CD4-positive, alpha-beta T cell treated with Interleukin-1 beta for 1 hour (primary cell): ENCODE measurements at regions not wholly inside any gene's neighbourhood (a gene's known extent, or its start where the extent isn't known, plus 50 kb on each side); places are given as distances from the start of the nearest gene placed in this dataset.
"Not testable (repeated sequence)": the region's sequence is repeated elsewhere in the genome, so short reads cannot be mapped to it uniquely, and the experiment has no call there.

Experiments
- DNase-seq, 2 donors: peaks; one replicate each; pipeline ENCODE4 v3.0.0-alpha.2; 2020 to 2022

- DNase-seq, result no peak
These were observed 112.8 kb upstream of the SHB start for GRCh38 chr9:38181866-38182265.

DNA sequence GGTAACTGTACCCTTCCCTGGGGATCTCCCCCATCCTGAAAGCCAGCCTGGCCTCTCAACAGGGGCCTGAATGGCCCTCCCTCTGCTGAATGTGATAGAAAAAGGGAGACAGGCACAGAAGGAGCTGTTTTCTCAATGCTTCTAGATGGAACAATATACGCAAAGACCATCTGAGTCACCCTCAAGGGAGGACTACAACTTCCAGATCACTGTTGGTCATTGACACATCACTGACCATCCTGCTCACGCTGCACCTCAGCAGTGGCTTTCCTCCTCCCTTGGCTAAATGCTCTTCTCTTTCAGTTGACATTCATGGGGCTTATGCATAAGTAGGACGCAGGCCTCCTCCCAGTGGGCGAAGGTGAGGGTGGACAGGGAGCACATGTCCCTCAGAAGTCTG lies 112.2 kb upstream of the SHB start:
- DNase-seq, result no peak

GRCh38 chr9:38180656-38181055 lies 111.6 kb upstream of the SHB start:
- DNase-seq, result no peak

DNA sequence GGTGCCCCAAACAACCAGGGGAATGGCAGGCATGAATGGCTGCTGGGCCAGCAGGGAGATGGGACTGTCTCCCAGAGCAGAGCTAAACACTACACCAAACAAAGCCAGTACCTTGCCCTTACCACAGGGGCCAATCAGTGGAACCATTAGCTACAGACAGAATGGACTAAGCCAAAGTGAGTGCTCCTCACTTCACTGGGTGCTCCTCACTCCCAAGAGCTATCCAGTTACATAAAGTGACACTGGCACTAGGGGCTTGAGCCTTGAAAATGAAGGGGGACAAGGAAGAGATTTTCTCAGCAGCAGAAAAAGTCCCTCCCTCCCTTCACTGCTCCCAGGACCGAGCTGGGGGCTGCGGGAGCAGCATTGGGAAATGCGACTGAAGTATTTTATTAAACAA lies 110.9 kb upstream of the SHB start:
- DNase-seq, result no peak

DNA sequence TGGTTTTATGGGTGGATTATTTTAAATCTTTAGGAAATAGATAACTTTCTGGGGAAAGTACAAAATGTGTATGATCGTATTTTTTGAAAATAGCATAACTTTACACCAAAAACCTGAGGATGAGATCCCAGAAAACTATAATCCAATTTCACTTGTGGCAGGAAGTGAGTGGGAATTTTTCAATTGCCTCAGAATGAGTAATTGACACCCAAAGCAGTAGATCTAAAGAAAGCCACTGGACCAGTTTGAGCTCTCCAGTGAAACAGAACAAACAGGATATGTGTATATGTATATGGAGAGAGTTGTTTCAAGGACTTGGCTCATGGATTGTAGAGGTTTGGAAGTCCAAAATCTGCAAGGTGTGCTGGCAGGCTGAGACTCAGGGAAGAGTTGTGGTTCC lies 109.2 kb upstream of the SHB start:
- no peak for DNase-seq

DNA sequence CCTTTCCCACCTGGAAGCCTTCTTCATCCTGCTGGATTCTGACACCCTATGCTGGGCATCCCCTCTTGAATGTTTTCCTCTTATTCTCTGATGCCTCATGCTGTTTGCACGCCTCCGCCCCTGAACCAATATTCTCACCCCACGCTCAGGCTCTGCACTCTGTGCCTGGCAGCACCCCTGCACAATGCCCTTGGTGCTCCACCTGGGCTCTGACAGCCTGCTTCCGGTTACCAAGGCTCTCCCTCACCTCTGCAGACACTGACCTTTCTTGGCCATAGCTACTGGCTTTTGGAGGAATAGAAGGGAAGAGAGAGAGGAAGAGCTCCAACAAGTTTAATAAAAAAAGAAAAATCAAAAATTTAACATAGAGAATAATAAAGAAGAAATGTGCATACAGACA lies 108.7 kb upstream of the SHB start:
- DNase-seq, result no peak

GRCh38 chr9:38176251-38176650 lies 107.2 kb upstream of the SHB start:
- DNase-seq, result no peak

GRCh38 chr9:38175423-38175822 lies 106.4 kb upstream of the SHB start:
- no peak for DNase-seq

DNA sequence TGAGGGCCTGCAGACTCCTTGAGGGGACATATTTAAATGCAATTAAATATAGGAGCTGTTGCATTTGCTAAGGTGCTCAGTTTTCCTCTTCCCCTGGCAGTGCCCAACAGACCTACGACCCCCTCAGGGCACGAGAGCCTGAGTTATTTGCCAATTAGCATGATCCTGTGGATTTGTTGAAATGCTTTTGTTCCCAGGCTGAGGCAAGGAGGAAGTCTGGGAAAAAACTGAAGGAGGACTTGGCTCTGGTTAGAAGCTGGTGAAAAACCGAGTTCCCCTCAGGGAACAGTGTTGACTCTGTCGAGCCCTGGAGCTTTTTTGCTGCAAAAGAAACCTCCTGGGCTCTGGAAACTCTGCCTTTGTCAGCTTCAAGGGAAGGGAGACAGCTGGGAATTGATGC lies 103.6 kb upstream of the SHB start:
- DNase-seq, result no peak

DNA sequence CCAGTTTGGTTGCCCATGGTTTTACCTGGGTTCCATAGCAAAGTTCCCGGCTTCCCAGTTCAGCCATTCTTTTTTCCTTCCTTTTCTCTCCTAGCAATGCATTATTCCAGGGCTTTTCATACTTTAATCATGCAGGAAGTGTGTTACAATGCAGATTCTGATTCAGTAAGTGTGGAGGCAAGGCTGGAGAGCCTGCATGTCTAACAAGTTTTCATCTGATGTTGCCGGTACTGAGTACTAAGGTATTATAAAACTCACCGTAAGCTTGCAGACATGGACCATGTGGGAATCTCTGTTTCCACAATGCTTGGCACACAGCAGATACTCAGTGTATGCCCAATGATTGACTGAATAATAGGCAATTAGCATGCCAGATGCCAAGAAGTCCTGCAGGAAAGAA lies 102.9 kb upstream of the SHB start:
- DNase-seq, result no peak

- DNase-seq, result no peak
These were observed 102.5 kb upstream of the SHB start for GRCh38 chr9:38171538-38171884.

DNA sequence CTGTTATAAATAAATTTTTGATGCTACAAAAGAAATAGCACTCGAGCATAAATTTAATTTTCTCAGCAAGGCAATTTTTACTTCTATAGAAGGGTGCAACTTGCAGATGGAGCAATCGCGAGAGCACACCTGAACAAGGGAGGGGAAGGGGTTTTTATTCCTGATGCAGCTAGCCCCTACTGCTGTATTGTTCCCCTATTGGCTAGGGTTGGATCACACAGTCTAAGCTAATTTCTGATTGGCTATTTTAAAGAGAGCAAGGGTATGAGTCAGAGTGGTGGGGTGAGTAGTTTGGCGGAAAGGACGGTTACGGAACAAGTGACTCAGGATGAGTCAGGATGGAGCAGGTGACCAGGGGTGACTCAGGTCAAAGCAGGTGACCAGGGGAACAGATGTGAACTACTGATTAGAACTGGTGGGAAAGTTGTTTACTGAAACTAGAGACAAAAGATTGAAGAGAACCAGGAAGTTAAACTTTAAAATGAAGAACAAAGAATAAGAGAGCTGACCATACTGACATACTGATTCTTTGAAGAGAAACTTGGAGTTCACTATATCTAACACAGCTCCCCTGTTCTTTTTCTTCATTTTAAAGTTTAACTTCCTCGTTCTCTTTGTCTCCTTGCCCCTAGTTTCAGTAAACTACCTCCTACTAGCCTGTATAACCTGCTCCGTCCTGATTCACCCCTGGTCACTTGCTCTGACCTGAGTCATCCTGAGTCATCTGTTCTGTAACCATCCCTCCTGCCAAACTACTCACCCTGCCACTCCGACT lies 101.9 kb upstream of the SHB start:
- not testable (repeated sequence) for DNase-seq

DNA sequence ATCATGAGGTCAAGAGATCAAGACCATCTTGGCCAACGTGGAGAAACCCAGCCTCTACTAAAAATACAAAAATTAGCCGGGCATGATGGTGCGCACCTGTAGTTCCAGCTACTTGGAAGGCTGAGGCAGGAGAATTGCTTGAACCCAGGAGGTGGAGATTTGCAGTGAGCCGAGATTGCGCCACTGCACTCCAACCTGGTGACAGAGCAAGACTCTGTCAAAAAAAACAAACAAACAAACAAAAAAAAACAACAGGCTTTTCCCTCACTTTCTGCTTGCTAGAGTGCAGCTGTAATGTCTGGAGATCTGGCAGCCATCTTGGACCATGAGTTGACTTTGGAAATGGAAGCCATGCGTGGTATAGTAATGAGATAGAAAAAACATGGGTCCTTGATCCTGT lies 101.1 kb upstream of the SHB start:
- not testable (repeated sequence) for DNase-seq

- DNase-seq, result no peak
These were observed 97.5 kb upstream of the SHB start for GRCh38 chr9:38166501-38166900.

- DNase-seq, result no peak
These were observed 95.7 kb upstream of the SHB start for GRCh38 chr9:38164659-38165221.

GRCh38 chr9:38163518-38163917 lies 94.5 kb upstream of the SHB start:
- no peak for DNase-seq

DNA sequence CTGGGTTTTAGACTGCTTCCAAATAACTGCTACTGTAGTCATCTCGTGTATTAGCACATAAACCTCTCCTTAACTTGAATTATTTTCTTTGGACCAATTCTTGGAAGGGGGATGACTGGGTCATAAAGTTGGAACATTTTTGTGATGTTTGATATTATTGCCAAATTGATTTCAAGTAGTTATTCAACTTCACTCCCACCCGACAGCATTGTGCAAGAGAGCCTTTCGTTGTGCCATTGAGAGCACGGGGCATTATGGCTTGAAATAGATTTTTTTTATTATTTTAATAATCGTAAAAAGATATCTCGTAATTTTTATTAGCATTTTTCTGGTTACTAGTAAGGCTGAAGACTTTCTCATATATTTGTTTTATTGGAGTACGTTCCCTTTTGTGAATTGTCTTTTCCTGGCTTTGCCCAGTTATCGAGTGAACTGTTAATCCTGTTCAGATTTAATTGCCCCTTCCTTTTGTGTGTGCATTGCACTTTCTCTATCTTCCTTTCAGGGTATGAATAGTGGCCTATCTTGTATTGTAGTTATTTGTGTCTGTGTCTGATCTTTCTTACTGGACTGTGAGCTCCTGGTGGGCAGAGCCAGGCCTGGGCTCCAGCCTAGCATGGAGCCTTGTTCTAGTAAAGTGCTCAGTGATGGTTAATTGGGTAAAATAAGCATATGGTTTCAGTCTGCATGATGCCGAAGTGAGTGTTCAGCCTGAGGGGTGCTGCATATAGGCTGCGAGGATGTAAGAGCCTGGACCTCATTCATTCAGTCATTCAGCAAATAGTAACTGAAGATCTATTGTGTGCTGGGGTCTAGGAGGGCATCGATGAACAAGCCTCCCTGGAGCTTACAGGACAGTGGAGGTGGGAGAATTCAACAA lies 93.5 kb upstream of the SHB start:
- no peak for DNase-seq

GRCh38 chr9:38160613-38161215 lies 91.7 kb upstream of the SHB start:
- peak; percentile 40 to 50 for DNase-seq

DNA sequence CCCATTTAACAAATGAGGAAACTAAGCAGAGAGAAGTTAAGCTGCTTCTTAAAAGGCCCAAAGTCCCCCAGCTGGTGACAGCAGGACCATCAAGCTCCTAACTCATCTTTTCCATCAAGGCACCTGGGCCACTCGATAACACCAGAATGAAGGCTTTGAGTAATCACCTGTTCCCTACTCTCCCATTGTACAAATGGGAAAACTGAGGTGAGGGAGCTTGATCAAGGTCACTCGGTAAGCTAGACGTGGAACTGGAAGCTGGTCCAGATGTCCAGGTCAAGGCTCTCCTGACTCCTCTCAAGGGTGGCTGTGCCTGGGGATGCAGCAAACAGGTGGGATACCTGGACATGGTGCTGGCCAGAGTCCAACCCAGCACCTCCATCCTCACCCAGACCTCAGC lies 90.6 kb upstream of the SHB start:
- no peak for DNase-seq

- DNase-seq, result no peak
These were observed 89.6 kb upstream of the SHB start for GRCh38 chr9:38158628-38159027.

DNA sequence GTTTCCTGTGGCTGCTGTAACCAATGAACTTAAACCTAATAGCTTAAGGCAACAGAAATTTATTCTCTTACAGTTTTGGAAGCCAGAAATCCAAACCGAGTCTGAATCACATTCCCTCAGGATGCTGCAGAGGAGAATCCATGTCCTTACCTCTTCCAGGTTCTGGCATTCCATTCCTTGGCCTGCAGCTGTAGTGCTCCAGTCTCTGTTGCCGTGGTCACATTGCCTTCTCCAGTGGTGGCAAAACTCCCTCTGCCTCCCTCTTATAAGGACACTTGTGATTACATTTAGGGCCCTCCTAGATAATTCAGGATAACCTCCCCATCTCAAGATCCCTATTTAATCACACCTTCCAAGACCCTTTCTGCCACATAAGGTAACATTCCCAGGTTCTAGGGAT lies 88.7 kb upstream of the SHB start:
- DNase-seq, result no peak

- DNase-seq, result no peak
These were observed 85.7 kb upstream of the SHB start for GRCh38 chr9:38154501-38155421.

DNA sequence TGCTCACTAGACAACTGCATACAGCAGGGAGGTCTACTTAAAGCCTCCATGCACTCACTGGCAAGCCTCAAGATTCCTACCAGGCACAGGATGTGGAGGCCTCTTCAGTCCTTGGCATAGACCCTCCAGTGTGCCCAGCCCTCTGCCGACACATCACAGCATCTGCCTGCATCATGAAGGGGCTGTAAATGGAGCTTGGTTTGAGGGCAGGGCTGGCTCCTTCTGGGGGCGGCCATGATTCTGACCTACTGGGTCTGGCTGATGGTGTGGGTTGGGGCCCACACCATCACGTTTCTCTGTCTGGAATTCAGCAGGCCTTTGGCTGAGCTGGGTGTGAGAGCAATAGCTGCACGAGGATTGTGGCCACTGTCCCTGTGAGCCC lies 84.9 kb upstream of the SHB start:
- DNase-seq, result no peak
